DMS 273 treated with DMSO at 0.1 percent for 48 hours (cell line): ENCODE measurements at regions not wholly inside any gene's neighbourhood (a gene's known extent, or its start where the extent isn't known, plus 50 kb on each side); places are given as distances from the start of the nearest gene placed in this dataset.

ENCODE experiments used
- DNase-seq: peaks from one replicate; lab custom pipeline; 2025; lab: John Stamatoyannopoulos, UW

DNA sequence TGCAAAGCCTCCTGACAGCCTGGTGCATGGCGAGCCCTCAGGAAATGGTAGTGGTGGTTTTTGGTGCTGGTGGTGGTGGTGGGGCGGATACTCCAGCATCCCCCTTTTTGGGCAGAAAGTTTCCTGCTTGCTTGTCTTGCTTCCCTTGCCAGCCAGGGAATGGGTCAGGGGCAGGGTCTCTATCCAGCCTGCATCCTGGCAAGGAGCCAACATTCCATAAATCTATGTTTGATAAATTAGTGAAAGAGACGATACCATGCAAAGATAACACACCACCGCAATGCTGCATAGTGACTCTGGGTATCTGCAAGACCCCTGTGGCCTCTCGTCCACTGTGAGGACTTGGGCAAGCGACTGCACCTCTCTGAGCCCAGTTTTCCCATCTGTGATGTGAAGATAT is 246.2 kb downstream of the LRFN2 start:
- DNase-seq: no peak

DNA sequence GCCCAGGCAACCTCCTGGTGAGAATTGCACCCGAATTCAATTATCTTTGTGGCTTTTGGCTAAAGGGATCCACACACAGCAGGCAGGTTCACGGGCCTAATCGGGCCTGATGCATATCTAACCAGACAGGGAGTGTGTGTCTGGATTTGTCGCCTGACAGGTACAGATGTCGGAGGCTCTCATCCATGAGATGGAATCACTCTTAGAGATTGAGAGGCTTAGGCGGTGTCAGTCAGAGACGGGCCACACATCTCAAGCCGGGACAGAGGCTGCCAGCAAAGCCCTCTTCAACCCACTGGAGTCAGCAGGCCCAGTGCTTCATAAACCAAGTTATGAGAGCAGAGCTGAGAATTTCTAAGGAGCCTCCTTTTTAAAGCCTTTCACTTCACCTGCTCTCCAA is 247.0 kb downstream of the LRFN2 start:
- DNase-seq: no peak

DNA sequence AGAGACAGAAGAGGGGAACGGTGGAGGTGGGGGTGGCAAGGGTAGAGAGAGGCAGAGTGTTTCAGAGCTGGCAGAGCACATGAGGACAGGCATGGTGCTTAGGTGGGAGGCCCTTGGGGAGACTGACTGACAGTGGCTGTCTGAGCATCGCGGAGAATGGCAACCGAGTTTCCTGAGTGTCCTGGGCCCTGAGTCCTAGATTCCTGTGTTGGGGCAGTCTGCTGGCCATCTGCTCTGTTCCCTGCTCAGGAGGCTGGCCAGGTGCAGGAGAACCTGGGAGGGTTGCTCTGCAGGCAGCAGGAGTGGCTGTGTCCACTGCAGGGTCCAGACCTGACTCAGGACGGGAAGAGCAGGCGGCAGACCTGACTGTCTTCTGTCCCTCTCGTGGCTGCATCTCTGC is 248.9 kb downstream of the LRFN2 start:
- no peak for DNase-seq

DNA sequence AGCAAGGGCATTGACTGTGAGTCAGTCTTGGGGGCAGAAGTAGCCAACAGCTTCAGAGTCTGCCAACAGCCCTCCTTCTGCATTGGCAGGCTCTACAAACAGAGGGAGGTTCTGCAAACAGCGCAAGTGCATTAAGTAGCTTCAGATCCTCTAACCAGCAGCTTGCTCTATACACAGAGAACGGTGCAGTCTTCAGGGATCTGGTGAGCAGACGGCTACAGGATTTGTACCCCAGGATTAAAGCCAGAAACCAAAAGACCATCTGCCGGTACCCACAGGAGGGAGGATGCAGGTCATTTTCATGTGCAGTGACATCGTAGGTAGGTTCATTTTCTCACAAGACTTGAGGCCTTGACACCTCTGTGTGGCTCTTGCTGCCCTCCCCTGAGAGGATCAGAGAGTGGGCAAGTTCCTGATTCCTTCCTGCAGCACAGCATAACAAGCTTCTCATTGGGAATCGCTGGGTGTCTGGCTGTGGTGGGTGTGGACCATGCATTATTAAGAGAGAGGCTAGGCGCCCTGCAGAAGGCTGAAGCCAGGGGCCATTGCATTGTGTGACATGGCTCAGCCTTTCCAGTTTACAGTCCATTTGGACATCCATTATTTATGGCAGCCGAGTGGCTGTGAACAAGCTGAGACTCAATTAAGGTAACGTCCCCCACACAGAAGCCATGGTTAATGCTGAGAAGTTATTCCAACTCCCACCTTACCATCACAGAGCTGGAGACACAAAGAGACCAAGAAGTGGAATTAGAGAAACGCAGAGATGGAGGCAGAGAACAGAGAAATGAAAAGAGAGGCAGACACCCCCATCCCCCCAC is 250.0 kb downstream of the LRFN2 start:
- DNase-seq: no peak

DNA sequence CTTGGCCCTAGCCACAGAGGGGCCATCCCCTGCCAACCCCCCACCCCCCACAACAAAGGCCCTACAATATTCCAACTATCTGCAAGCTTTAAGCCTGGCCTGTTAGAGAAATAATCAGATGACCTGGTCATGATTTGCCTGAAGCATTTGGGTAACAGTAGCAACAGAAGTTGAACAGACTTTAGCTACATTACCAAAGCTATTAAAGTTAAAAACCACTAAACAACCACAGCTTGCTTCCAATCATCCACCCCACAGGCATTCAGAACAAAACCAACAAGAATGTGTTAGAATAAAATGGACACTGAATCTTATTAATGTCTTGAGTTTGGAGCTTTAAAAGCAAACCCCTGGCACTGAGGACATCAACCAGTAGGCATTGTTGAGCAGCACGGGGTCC is 250.9 kb downstream of the LRFN2 start:
- DNase-seq: no peak

DNA sequence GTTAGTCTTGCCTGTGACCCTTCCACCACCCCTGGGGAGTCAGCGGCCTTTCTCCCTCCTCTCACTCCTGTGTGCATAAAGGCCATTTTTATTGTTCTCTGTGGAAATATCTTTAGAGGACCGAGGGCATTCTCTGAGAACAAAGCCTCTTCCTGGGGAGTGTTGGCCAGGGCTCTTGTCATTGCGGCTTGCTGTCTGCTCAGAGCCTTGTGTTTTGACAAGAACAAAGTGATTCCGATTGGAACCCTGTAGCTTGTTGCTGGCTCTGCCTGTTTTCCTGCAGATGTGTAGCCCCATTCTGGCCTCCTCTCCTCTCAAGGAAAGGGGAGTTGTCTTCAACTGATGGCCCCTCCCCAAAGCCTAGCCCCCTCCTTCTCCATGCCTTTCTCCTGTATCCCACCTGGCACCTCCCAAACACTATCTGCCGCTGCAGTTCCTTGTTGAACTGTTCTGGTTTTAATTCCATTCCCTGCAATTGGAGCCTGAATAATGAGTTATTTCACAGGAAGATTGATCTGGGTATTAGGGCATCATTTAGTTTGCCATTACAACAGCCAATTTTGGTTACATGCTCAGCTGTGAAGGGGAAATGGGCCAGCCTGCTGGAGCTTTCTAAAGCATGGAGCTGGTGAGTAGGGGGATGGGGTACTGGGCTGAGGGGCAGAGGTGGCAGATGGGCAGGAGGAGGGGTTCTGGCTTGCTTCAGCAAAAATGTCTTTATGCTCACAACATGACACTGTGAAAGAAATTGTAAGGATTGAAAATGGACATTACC is 252.5 kb downstream of the LRFN2 start:
- DNase-seq: no peak

DNA sequence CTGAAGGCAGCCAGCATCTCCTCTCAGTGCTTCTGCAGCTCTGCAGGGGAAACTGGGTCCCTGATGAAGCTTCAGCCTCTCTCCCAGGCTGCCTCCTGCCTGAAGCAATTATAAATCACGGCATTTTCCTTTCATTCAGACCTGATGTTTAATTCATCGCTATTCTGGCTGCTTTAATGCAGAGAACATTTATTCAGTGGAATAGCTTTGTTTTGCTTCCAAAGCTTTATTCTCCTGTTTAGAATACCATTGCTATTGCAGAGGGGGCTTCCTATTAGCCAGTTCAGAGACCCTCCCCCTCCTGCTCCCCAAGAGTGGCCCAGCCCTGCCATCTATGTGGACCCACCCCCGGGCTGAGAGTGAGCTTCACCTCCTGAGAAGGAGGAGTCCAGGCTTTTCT is 255.6 kb downstream of the LRFN2 start:
- DNase-seq: no peak

DNA sequence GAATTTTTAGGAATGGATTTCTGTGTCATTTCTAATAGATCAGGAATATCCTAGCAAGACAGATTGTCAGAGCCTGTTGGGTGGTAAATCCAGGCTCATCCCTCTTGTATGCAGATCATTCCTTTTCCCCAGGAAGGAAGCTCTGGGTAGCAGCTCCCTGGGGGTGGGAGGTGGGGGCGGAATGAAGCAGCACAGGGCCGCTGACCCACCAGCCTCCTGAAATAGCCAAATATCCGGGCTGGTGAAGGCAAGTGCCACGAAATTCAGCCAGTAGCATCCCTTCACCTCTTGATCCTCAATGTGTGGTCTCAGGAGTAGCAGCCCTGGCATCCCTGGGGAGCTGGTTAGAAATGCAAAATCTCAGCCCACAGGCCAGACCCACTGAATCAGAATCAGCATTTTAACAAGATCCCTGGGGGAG is 256.9 kb downstream of the LRFN2 start:
- DNase-seq: no peak

DNA sequence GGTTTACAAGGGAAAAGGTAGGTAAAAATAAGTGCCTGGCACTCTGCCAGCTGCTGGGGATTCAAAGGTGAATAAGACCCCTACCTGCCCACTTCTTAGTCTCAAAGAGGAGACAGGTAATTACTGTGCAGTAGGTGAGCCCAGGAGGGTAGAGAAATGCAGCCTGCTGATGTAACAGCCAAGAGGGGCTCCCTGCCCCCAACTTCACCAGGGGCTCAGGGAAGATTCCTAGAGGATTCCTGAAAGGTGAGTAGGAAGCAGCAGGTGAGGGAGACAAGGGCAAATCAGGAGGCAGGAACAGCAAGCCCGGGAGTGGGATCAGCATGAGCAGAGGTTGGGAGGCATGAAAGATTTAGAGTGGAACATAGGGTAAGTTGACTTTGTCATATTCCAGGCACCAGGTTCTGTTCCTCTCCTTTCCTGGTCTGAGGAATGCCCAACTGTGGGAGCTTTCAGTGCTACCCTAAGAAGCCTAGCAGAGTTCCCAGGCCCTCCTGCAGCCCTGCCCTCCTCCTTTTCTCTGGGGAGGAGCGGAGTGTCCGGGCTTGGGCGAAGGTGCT is 258.1 kb downstream of the LRFN2 start:
- DNase-seq: no peak

DNA sequence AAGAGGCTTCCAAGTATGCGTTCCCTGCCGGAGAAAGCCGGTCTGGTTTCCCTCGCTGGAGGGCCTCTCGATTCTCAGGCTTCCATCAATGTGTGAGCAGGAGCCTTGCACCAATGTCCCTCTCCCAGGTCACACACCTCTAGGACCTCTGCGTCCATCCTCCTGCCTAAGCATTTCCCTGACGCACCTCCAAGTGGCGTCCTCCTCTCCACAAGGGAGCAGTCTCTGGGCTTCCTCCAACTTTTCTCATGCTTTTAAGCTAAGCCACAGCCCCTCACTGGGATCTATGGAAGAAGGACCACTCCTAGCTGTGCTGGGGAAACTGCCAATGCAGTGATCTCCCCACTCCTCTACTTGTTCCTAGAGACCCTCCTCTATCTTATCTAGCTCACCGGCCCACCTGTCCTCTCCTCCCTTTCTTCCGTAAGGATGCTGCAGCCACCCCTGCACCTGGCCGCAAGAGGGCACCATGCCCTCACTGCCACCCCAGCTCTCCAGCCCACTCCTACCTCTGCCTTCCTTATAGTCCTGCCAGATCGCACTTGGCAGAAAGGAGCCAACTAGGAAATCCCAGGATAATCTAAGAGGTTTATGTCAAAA is 258.7 kb downstream of the LRFN2 start:
- no peak for DNase-seq

DNA sequence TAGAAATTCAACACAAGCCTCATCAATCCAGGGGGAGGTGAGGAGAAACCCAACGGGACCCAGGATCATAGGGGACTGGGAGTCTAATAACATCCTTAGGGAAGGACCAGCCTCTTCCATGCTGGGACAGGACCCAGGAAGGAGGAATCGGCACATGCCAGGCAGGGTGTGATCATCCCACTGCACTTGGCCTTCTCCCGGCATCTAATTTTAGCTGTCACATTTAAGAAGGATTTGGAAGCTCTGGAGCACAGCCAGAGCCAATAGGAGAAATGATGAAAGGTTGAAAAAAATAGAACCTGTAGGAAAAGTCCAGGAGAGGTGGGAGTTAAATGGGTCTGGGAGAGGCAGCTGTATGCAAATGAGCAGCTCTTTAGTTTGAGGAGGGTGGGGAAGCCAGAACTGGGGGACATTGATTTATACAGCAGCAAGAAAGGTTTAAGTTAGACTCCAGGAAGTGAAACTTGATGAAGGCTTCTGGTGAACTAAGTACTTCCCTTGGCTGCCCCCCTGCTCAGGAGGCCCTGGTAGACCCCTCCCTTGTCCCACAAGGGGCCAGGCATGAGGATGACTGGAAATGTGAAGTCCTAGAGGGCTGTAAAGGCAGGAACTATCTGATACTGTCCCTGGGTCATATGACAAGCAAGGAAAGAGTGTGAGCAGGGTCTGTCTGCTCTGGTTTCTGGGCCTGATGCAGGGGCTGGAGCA is 260.3 kb downstream of the LRFN2 start:
- DNase-seq: no peak

DNA sequence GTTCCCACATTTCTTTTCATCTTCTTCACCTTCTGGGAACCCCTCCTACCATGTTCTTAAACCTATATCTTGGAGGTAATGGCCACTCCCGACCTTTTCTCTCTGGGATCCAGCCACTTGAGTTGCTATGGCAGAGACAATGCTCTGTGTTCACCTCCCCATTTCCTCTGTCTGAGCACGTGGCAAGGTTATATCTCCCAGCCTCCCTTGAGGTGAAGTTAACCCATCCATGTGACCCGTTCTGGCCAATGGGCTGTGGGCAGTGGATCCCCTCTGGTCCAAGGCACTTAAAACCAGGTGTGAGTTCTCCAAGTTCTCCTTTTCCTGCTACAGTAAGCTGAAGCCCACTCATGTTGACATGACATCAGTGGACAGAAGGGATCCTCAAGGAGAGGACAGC is 261.4 kb downstream of the LRFN2 start:
- no peak for DNase-seq

DNA sequence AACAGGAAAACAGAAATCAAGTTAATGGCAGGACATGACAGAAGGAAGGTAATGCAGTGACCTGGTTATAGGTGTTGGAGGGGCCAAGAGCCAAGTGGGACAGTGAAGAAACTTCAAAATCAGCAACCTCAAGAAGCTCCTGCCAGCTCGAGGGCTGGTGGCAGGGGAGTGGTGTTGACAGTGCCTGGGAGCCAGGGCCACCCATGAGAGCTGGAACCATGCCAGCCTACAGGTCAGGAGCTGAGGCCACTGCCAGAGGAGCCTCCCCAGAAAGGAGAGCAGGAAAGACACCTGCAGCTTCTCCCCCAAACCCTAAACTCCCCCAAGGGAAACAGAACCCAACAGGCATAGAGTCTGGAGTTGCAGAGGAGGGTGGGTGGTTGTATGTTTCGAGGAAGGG is 262.1 kb downstream of the LRFN2 start:
- DNase-seq: no peak

DNA sequence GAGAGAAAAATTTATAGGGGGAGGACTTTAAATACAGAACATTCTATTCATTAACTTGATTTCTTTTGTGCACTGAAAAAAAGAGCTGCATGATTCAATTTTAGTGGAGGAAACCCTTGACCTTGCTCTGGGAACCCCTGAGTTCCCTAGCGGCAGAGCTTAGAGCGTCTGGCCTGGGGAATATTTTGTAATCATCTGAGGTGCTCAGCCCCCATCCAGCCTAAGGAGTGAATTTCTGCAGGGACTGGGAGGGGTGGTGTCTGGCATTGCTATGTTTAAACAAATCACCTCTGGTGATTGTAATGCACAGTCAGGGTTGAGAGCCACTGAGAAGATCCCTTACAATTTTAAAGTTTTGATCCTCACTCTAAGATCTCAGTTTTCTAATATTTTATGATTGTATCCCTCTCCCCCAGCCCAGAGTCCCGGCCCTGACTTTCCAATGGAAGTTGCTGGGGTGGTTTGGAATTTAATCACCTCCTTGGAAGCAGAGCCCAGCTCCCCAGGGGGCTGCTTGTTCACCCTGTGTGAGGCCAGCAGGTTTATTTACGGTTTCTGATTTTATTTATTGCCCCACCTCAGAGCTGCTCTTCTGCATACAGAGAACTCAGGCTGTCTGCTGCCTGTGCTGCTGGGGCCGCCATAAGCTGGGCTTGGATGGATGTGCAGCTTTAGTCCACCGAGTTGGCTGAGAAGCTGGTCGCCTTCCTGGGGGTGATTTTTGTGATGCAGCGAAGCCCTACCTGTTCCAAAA is 263.1 kb downstream of the LRFN2 start:
- no peak for DNase-seq

DNA sequence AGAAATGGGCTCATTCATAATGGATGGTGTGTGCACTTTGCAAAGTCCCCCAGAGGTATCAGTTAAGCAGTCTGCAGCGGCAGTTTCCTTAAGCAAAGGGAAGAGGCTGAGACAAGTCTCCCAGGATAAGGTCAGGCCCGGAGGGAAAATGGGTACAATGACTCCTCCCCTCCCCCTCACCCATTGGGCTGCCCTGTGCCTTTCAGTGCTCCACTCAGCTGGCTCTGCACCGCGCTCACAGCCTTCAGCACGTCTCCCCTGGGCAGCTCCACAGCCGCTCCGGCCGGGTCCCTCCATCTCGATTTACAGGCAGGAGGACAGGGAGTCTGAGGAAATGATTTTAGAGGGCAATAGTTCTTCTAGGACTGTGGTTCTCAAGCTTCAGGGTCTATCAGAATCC is 264.8 kb downstream of the LRFN2 start:
- no peak for DNase-seq

DNA sequence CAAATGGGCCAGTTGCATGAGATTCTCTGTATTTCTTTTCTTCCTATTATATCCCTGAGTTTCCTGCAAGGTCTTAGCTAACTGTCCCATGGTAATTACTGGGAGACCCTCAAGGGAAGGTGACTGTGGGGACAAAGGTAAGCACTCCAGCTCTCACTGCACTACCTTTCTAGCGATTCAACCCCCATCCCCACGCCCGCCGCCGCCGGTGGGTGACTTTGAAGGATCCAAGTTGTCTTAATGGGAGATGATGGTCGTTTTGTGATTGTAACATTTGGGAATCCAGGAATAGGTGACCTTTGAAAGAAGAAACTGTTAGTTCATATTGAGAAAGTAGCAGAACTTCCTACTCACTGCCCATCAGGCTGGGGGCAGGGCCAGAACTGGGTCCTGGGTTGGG is 265.5 kb downstream of the LRFN2 start:
- DNase-seq: no peak

DNA sequence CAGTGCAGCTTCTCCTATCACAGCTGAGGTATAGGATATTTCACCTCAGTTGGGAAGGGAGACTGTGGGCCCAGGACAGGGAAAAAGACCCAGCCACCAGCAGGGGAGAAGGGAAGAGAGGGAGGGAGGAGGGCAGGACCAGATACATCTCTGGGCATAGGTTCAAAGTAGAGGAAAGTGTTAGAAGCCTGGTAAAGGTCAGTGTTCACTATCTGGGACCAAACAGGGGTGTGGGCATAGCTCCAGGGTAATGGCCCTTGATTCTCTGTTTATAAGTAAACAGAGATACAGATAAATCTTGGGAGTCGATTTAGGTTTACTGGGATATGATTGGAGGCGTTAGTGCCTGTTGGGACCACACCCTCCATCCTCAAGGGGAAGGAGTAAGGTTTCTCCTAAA is 266.2 kb downstream of the LRFN2 start:
- no peak for DNase-seq

DNA sequence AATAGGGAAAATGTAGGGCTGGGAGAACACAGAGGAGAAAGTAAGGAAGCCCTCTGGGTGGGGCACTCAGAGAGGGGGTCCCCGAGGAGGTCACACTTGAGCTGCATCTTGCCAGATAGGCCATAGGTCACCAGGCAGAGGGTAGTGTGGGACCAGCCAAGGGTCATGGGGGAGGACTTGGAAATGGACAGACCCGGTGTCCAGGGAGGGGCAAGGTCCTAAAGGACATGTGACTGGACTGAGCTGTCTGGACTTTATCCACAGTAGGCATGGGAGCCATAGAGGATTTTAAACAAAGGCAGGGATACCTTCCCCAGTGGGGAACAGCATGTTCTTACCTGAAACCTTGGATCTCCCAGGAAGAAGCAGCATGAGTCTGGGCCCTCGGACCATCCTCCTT is 266.7 kb downstream of the LRFN2 start:
- no peak for DNase-seq

DNA sequence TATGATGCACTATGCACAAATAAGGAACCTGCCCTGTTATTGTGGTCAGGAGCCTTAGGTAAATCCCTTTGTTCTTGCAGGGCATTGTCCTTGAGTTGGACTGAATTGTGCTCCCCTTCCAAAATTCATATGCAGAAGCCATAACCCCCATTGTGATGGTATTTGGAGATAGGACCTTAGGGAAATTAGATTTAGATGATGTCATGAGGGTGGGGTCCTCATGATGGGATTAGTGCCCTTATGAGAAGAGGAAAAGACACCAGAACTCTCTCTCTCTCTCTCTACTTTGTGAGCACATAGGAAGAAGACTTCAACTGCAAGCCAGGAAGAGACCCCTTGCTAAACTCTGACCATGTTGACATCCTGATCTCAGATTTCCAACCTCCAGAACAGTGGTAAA is 268.0 kb downstream of the LRFN2 start:
- DNase-seq: no peak

DNA sequence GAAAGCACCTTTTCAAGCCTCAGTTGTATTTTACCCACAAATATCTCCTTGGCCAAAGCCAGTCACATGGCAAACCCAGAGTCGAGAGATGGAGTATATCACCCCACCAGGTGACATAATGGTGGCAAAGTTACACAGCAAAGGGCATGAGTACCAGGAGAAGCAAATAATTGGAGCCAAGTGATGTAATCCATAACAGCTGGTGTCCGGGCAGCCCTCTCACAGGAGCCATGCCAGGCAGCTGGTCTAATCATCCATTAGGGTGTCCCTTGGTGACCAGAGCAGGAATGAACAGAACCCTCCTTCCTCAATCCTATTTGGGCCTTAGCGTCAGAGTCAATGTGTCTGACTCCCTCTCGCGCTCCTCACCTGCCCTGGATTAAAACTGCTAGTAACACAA is 272.1 kb downstream of the LRFN2 start:
- DNase-seq: no peak

DNA sequence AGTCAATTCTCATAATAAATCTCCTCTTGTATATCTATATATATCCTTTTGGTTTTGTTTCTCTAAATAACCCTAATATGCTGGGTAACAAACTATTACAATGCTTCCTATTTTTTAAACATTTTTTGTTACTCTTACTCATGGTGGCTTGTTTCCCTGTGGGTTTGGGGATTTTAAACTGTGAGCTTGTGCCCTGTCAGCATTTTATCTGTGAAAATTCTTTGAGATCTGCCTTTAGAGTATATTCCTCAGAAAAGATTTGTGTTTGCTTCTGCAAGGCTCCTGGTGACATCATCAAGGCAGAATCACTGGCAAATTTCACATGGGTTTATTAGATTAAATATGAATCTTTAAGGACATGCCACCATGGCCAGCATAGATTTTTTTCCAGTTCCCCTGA is 273.6 kb downstream of the LRFN2 start:
- no peak for DNase-seq
